CD14-positive monocyte (primary cell): ENCODE measurements at regions not wholly inside any gene's neighbourhood (a gene's known extent, or its start where the extent isn't known, plus 50 kb on each side); places are given as distances from the start of the nearest gene placed in this dataset.

Source experiments
- DNase-seq, 3 donors: peaks; one replicate each; pipeline ENCODE4 v3.0.0-alpha.2; 2011 to 2022
- H2AFZ ChIP-seq: 2 replicates; pipeline ENCODE4 v1.6.0; 2012; ENCODE audit warnings: mild to moderate bottlenecking, low read depth, low read length, inconsistent platforms; ENCODE audit not compliant: insufficient read depth, poor library complexity, severe bottlenecking
- H3K27ac ChIP-seq, 2 donors: 1 replicate in 1 of 2; 2 replicates in 1 of 2; pipeline ENCODE4 v1.5.1; 2012 to 2013; ENCODE audit warnings: low read length in 2 of 2, control low read depth in 1 of 2, inconsistent platforms in 1 of 2, low read depth in 1 of 2, mild to moderate bottlenecking in 1 of 2
- H3K27me3 ChIP-seq, 2 donors: one replicate each; pipeline versions ENCODE4 v1.6.0 to v1.6.1; 2011 to 2013; ENCODE audit warnings: low read length in 2 of 2; ENCODE audit not compliant: control insufficient read depth in 2 of 2, insufficient read depth in 2 of 2
- H3K36me3 ChIP-seq, 2 donors: replicated peaks in 1 of 2; 1 replicate in 1 of 2; 2 replicates in 1 of 2; pipeline versions ENCODE4 v1.5.1 to v1.6.1; 2012 to 2013; ENCODE audit warnings: low read length in 2 of 2, control low read depth in 1 of 2, inconsistent platforms in 1 of 2, mild to moderate bottlenecking in 1 of 2; ENCODE audit not compliant: insufficient read depth in 2 of 2, control insufficient read depth in 1 of 2
- H3K4me1 ChIP-seq, 2 donors: 1 replicate in 1 of 2; 2 replicates in 1 of 2; pipeline versions ENCODE4 v1.5.1 to v1.6.1; 2012 to 2013; ENCODE audit warnings: low read length in 2 of 2, control low read depth in 1 of 2, inconsistent platforms in 1 of 2, mild to moderate bottlenecking in 1 of 2, moderate library complexity in 1 of 2; ENCODE audit not compliant: insufficient read depth in 2 of 2, control insufficient read depth in 1 of 2
- H3K4me2 ChIP-seq: replicated peaks from 2 replicates; pipeline ENCODE3; 2012; ENCODE audit warnings: low read length, moderate library complexity, mild to moderate bottlenecking; ENCODE audit not compliant: poor library complexity, severe bottlenecking; ENCODE audit errors: extremely low read depth
- H3K4me3 ChIP-seq, 3 experiments: fragments of 200-600 bp in 1 of 3; sonication (generic) in 1 of 3; replicated peaks in 1 of 3; 1 replicate in 2 of 3; 2 replicates in 1 of 3; pipeline ENCODE4 v1.5.1; 2011 to 2013; ENCODE audit warnings: low read length in 3 of 3, mild to moderate bottlenecking in 3 of 3, control low read depth in 2 of 3, low read depth in 2 of 3, inconsistent platforms in 1 of 3, moderate library complexity in 1 of 3
- H3K79me2 ChIP-seq: 2 replicates; pipeline ENCODE4 v1.6.0; 2012; ENCODE audit warnings: mild to moderate bottlenecking, control low read depth, inconsistent platforms, low read length, moderate library complexity; ENCODE audit not compliant: insufficient read depth
- H3K9ac ChIP-seq: 2 replicates; pipeline ENCODE4 v1.6.0; 2017; ENCODE audit warnings: low read length, mild to moderate bottlenecking; ENCODE audit not compliant: insufficient read depth, poor library complexity, severe bottlenecking
- H3K9me3 ChIP-seq, 2 donors: replicated peaks in 1 of 2; 1 replicate in 1 of 2; 2 replicates in 1 of 2; pipeline versions ENCODE4 v1.5.1 to v1.6.1; 2012 to 2013; ENCODE audit warnings: low read length in 2 of 2, control low read depth in 1 of 2; ENCODE audit not compliant: control insufficient read depth in 1 of 2, insufficient read depth in 1 of 2
- H4K20me1 ChIP-seq: 2 replicates; pipeline ENCODE4 v1.6.0; 2012; ENCODE audit warnings: mild to moderate bottlenecking, low read length, control low read depth, moderate library complexity; ENCODE audit not compliant: insufficient read depth
- H3K27ac Mint-ChIP-seq, 7 donors: one replicate each; pipeline ENCODE4 v1.8.0; 2020; ENCODE audit warnings: mild to moderate bottlenecking in 7 of 7, mixed read lengths in 7 of 7, moderate library complexity in 6 of 7, inconsistent platforms in 2 of 7
- H3K27me3 Mint-ChIP-seq, 3 donors: one replicate each; pipeline ENCODE4 v1.8.0; 2021 to 2022; ENCODE audit warnings: low read depth in 3 of 3, mild to moderate bottlenecking in 3 of 3, mixed read lengths in 3 of 3, moderate library complexity in 3 of 3, inconsistent platforms in 1 of 3
- H3K36me3 Mint-ChIP-seq, 2 donors: one replicate each; pipeline ENCODE4 v1.8.0; 2020; ENCODE audit warnings: mixed read lengths in 2 of 2, inconsistent platforms in 1 of 2, mild to moderate bottlenecking in 1 of 2
- H3K4me1 Mint-ChIP-seq: one replicate; pipeline ENCODE4 v1.8.0; 2020; ENCODE audit warnings: mild to moderate bottlenecking, mixed read lengths
- H3K4me3 Mint-ChIP-seq, 2 donors: one replicate each; pipeline ENCODE4 v1.8.0; 2020; ENCODE audit warnings: mild to moderate bottlenecking in 2 of 2, mixed read lengths in 2 of 2, moderate library complexity in 1 of 2
- H3K9me3 Mint-ChIP-seq, 7 donors: one replicate each; pipeline ENCODE4 v1.8.0; 2020 to 2022; ENCODE audit warnings: mixed read lengths in 7 of 7, mild to moderate bottlenecking in 6 of 7, moderate library complexity in 6 of 7, inconsistent platforms in 2 of 7
- WGBS: methylation state at CpG from one replicate; pipeline ENCODE4 v1.1.5; 2013; ENCODE audit warnings: missing lambda C conversion rate; ENCODE audit not compliant: insufficient coverage; 5-methylcytosine and 5-hydroxymethylcytosine counted together
- intact Hi-C, 2 donors: fragments of 100-400 bp; cut with micrococcal nuclease; formaldehyde crosslinking; loops; one replicate each; pipeline versions ENCODE4 v1.15.0 to v1.15.1; 2023
- TF ChIP-seq, protein P1 (sequence below): fragments of 200-600 bp; IDR thresholded peaks from one replicate; pipeline ENCODE4 v1.8.0; 2022; ENCODE audit warnings: antibody characterized with exemption, mild to moderate bottlenecking

DNA sequence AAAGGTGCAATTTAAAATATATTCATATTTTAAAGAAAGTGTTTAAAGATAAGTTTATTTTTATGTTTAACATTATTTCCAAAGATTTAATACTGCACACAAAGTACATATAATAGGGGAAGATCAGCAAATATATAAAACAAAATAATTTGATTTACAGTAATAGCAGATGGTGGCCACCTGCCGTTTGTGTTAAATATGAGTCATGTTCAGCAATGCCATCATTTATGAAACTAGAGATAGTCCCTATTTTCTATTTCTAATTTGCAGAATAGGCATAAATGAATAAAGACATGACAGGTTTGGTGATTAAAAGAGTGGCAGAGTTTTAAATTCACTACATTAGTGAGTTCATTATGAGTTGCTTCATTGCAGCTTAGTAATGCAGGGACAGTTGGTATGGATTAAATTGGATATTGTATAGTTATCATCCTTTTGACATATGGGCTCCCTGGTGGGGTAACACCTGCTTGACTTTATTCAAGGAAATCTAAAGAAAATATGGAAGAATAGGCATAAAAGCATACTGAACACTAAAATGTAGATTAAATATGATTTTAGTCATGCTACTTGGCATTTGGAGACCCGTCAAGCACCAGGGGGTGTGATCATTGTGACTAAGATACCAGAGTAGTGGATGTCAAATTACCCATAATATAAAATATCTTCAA lies 78.8 kb upstream of the BANK1 start:
- no peaks in the 10 kb centered on the region for H3K4me1 ChIP-seq
- no peaks in the 10 kb centered on the region for H4K20me1 ChIP-seq
- no peak overlapping the region for H3K27ac ChIP-seq
- no peak overlapping the region for H2AFZ ChIP-seq
- H3K27me3 Mint-ChIP-seq = peaks cover 0 to 2% (median 0%) of the 10 kb centered on the region in 3 donors
- no peaks in the 10 kb centered on the region for H3K79me2 ChIP-seq
- no peak for DNase-seq
- peaks cover 0 to under 1% of the 10 kb centered on the region in 2 donors for H3K36me3 Mint-ChIP-seq
- intact Hi-C loops = no loop called here
- no peak overlapping the region for H3K4me3 ChIP-seq
- H3K9me3 ChIP-seq = peaks cover 2 to 10% of the 10 kb centered on the region in 2 donors
- H3K36me3 ChIP-seq = no peaks in the 10 kb centered on the region
- no peak overlapping the region for H3K9ac ChIP-seq
- no peaks in the 10 kb centered on the region for H3K27me3 ChIP-seq
- no peak overlapping the region for H3K27ac Mint-ChIP-seq
- H3K4me3 Mint-ChIP-seq = no peak overlapping the region
- peaks cover 3% of the 10 kb centered on the region for H3K4me1 Mint-ChIP-seq
- peaks cover 0 to 8% (median 3%) of the 10 kb centered on the region in 7 donors for H3K9me3 Mint-ChIP-seq
- TF ChIP-seq, protein P1, sequence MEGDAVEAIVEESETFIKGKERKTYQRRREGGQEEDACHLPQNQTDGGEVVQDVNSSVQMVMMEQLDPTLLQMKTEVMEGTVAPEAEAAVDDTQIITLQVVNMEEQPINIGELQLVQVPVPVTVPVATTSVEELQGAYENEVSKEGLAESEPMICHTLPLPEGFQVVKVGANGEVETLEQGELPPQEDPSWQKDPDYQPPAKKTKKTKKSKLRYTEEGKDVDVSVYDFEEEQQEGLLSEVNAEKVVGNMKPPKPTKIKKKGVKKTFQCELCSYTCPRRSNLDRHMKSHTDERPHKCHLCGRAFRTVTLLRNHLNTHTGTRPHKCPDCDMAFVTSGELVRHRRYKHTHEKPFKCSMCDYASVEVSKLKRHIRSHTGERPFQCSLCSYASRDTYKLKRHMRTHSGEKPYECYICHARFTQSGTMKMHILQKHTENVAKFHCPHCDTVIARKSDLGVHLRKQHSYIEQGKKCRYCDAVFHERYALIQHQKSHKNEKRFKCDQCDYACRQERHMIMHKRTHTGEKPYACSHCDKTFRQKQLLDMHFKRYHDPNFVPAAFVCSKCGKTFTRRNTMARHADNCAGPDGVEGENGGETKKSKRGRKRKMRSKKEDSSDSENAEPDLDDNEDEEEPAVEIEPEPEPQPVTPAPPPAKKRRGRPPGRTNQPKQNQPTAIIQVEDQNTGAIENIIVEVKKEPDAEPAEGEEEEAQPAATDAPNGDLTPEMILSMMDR = no peak
- WGBS = no CpG with 5 or more reads among the region's 2 CpGs
- H3K4me2 ChIP-seq = no peak overlapping the region

DNA sequence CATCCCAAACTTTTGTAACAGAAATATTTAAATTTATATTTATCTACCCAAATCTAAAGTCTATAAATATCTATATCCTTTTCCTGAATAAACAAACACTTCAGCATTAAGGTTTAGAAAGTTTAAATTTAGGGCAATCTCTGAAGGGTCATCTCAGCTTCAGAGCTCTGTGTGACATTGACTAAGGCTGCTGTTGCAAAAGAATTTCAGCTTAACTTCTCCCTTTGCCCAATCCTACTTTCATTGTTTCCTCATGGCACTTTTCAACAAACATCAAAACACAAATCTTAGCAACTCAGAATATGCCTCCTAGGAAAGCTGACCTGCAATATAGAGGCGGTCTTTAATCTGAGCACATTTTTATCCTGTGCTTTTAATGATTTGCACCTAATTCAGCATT lies 79.7 kb upstream of the BANK1 start:
- H4K20me1 ChIP-seq = no peaks in the 10 kb centered on the region
- no peak overlapping the region for H3K9ac ChIP-seq
- no peak overlapping the region for H3K27ac ChIP-seq
- H2AFZ ChIP-seq = no peak overlapping the region
- no CpG with 5 or more reads among the region's 1 CpG for WGBS
- H3K27me3 ChIP-seq = no peaks in the 10 kb centered on the region
- no peaks in the 10 kb centered on the region for H3K4me1 ChIP-seq
- Mint-ChIP-seq H3K9me3 (peaks cover 4 to 11% (median 6%) of the 10 kb centered on the region in 7 donors), H3K4me1 (peaks cover 3% of the 10 kb centered on the region), H3K27ac (no peak overlapping the region), H3K36me3 (peaks cover 0 to 3% of the 10 kb centered on the region in 2 donors), H3K4me3 (no peak overlapping the region), H3K27me3 (peaks cover 0 to 2% (median 0%) of the 10 kb centered on the region in 3 donors)
- peaks cover 7 to 11% of the 10 kb centered on the region in 2 donors for H3K9me3 ChIP-seq
- H3K4me2 ChIP-seq = no peak overlapping the region
- intact Hi-C loops = no loop called here
- no peaks in the 10 kb centered on the region for H3K36me3 ChIP-seq
- no peak for DNase-seq
- no peaks in the 10 kb centered on the region for H3K79me2 ChIP-seq
- H3K4me3 ChIP-seq = no peak overlapping the region
- TF ChIP-seq, protein P1 = no peak
